NT2/D1 (cell line): ENCODE measurements at regions not wholly inside any gene's neighbourhood (a gene's known extent, or its start where the extent isn't known, plus 50 kb on each side); places are given as distances from the start of the nearest gene placed in this dataset.

ENCODE experiments used
- DNase-seq: peaks from one replicate; pipeline ENCODE4 v3.0.0-alpha.2; 2011; ENCODE audit warnings: low read depth, low spot score
- H3K27me3 ChIP-seq: 2 replicates; pipeline ENCODE4 v1.6.0; 2011; ENCODE audit warnings: mild to moderate bottlenecking; ENCODE audit not compliant: insufficient read length, insufficient read depth
- H3K36me3 ChIP-seq: 2 replicates; pipeline ENCODE4 v1.6.1; 2011; ENCODE audit warnings: mild to moderate bottlenecking, low read length, mixed read lengths; ENCODE audit not compliant: insufficient read depth, insufficient read length
- H3K4me1 ChIP-seq: 2 replicates; pipeline ENCODE4 v1.5.1; 2011; ENCODE audit not compliant: insufficient read depth, insufficient read length
- H3K4me3 ChIP-seq: 2 replicates; pipeline ENCODE4 v1.5.1; 2011; ENCODE audit warnings: low read depth; ENCODE audit not compliant: insufficient read length
- H3K9ac ChIP-seq: 2 replicates; pipeline ENCODE4 v1.6.0; 2011; ENCODE audit warnings: low read depth; ENCODE audit not compliant: insufficient read length
- H3K9me3 ChIP-seq: 2 replicates; pipeline ENCODE4 v1.5.1; 2011; ENCODE audit warnings: mild to moderate bottlenecking, low read length; ENCODE audit not compliant: insufficient read depth
- SUZ12 ChIP-seq: IDR thresholded peaks from 2 replicates; pipeline ENCODE4 v1.6.1; 2011; ENCODE audit not compliant: insufficient read length, insufficient read depth; ENCODE audit errors: extremely low read depth
- YY1 ChIP-seq: IDR thresholded peaks from 2 replicates; pipeline ENCODE4 v1.6.1; 2011; ENCODE audit not compliant: insufficient read length, insufficient read depth
- ZNF274 ChIP-seq: IDR thresholded peaks from 2 replicates; pipeline ENCODE4 v1.6.1; 2011; ENCODE audit warnings: mild to moderate bottlenecking, low read depth, low read length

DNA sequence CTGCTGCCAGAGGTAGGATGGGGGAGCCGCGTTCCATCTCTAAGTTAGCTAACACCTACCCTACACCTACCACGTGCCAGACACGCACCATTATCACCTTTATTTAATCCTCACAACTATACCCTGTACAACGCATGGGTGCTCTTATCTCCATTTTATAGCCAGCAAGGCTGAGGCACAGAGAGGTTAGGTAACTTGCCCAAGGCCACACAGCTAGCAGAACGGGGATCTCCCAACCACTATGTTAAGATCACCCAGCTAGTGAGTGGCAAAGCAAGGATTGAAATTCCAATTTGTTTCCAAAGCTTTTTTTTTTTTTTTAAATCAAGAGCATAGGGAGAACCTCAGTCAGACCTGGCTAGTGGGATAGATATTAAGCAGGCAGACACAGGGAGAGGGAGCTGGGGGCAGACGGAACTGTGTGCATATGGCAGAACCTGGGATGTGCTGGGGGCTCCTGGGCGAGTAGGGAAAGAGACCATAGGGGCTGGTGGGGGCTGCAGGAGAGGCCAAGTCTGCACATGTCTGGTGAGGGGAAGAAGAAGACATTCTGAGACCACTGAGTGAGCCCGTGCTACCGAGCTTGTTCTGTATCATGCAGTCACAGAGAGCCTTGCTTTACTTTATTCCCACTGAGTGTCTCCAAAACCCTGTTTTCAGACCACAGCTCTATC, 196.3 kb upstream of the TPM1 start:
- peaks cover 9% of the 10 kb centered on the region; the same call in 1 of the 2 replicates for H3K9me3 ChIP-seq
- H3K4me3 ChIP-seq: no peak overlapping the region
- peaks cover 18% of the 10 kb centered on the region for H3K4me1 ChIP-seq
- peak overlapping the region; percentile 65 for H3K9ac ChIP-seq
- H3K36me3 ChIP-seq: peaks cover 5% of the 10 kb centered on the region
- no peak for TF ChIP-seq SUZ12
- no peak for TF ChIP-seq ZNF274
- TF ChIP-seq YY1: no peak
- no peak for DNase-seq
- H3K27me3 ChIP-seq: no peaks in the 10 kb centered on the region

DNA sequence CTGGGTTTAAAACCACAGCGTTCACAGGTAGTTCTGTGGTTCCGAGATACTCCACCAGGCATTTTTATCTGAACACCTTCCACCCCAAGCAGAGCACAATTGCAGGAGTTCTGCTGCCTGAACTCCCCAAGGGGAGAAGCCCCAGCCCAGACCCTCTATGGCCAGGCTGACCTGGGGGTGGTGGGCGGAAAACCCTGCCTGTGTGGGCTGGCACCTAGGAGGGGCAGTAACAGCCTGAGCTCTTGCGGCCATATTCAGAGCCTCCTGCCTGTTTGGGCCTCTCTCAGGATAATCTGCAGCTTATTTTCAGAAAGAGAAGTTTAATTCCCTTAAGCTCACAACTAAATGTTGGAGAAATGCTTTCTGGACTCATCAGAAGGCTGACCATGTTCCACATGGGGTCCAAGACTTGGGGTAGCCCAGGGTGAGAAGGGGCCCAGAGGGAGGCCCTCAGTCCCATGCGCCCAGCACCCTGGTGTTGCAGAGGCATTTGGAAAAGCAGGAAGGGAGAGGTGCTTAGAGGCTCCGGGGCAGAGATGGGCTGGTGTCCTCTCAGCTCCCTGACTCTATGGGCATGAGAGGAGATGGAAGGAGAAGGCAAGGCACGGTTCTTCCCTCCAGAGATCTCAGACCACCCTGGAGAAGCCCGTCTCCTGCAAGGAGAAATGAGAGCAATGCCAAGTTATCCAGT, 195.6 kb upstream of the TPM1 start:
- peaks cover 9% of the 10 kb centered on the region; the same call in 1 of the 2 replicates for H3K9me3 ChIP-seq
- H3K9ac ChIP-seq: peak overlapping the region; percentile 65
- no peak for TF ChIP-seq YY1
- TF ChIP-seq ZNF274: no peak
- TF ChIP-seq SUZ12: no peak
- H3K36me3 ChIP-seq: peaks cover 5% of the 10 kb centered on the region
- no peaks in the 10 kb centered on the region for H3K27me3 ChIP-seq
- H3K4me1 ChIP-seq: peaks cover 18% of the 10 kb centered on the region
- no peak for DNase-seq
- H3K4me3 ChIP-seq: no peak overlapping the region

DNA sequence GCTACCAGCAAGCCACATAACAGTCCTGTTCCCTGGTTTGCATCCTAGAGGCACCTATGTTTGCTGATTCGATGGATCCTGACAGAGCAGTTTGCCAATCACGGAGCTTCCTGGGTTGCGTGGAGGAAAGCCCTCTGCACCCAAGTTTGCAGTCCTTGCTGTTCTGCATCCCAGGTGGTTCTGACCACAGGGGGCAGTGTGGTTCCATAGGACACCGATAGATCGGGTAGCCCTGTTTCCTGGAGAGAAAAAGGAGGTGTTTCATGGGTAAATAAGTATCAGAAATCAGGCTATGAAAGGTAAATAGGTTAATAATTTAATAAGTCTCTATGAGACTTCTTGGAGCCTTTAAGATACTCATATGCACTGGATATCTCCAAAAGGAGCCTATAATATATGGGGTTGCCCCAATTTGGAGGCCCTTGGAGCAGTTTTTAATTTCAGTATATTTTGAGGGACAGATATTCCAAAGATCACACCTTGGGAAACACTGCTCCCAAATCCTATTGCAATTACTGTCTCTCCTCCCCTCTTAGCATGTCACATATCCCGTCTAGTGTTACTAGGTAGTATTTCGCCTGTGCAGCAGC, 194.6 kb upstream of the TPM1 start:
- TF ChIP-seq SUZ12 (no peak), YY1 (no peak), ZNF274 (no peak)
- peaks cover 18% of the 10 kb centered on the region for H3K4me1 ChIP-seq
- H3K4me3 ChIP-seq: no peak overlapping the region
- no peaks in the 10 kb centered on the region for H3K27me3 ChIP-seq
- DNase-seq: peak; percentile 78
- peaks cover 5% of the 10 kb centered on the region for H3K36me3 ChIP-seq
- H3K9me3 ChIP-seq: peaks cover 9% of the 10 kb centered on the region; the same call in 1 of the 2 replicates
- H3K9ac ChIP-seq: peak overlapping the region; percentile 7

DNA sequence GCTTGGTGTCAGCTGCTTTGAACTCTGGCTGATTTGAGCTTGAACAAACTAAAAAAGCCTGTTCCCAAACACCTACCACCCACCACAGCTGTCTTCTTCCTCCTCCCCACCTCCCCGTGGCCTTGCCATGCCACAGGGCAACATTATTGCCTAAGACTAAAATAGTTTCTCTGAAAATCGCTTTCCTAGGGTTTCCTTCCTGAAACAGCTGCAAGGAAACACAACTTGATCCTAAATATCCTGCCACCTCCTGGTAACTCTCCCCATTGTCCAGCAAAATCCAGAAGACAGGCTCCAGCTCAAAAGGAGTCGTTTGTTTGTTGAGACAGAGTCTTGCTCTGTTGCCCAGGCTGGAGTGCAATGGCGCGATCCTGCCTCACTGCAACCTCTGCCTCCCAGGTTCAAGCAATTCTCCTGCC, 193.9 kb upstream of the TPM1 start:
- H3K9ac ChIP-seq: peak overlapping the region; percentile 7
- H3K9me3 ChIP-seq: peaks cover 9% of the 10 kb centered on the region; the same call in 1 of the 2 replicates
- no peak for TF ChIP-seq ZNF274
- no peak for TF ChIP-seq SUZ12
- TF ChIP-seq YY1: no peak
- DNase-seq: no peak
- H3K27me3 ChIP-seq: no peaks in the 10 kb centered on the region
- H3K36me3 ChIP-seq: peaks cover under 1% of the 10 kb centered on the region
- no peak overlapping the region for H3K4me3 ChIP-seq
- peaks cover 18% of the 10 kb centered on the region for H3K4me1 ChIP-seq

DNA sequence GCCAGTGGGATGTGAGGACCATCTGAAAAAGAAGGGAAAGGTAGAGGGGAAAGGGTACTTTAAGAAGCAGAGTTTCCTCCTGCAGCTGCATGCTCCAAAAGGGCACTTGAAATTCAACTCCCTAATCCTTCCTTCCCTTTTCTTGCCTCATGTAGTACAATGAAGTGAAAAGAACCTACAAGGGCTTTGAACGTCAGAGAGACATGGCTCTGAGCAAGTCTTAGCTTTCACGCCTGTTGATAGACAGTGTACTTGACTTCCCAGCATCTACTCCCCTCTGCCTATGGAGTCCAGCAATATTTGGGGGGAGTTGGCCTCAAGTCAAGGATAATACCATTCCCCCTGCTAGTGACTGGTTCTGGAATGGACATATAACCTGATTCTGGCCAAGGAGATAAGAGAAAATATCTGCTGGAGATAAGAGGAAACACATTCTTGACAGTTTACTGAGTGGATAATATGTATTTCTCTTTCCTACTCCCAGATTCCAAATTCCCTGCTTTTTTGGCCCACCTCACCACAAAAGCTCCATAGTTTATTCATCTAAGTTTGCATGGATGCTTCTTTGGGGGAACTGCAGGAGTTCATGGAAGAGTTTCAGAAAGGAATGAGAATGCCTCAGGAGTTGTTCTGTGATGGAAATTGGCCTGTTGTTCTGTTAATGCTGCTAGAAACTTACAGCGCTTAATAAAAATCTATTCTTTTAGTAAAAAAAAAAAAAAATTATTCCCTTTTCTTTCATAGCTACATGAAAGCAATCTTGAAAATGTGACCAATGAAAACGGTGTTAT, 193.0 kb upstream of the TPM1 start:
- H3K9me3 ChIP-seq: peaks cover 9% of the 10 kb centered on the region; the same call in 1 of the 2 replicates

DNA sequence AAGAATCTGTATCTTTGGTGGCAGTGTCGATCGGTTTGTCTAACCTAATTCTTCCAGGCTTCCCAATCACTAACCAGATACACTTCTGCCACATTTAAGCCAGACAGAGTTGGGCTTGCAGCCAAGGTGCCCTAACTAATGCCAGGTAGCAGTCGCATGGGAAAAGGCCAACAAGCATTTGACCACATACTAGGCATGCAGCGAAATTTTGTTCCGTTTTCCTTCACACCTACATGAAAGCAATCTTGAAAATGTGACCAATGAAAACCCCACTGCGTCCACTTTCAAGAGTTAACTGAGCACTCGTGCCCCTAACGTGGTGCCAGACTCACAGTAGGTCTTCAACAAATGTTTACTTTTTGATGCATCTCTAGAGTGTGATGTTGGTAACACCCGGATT, 192.2 kb upstream of the TPM1 start:
- Histone ChIP-seq H3K4me3 (no peak overlapping the region), H3K27me3 (no peaks in the 10 kb centered on the region), H3K36me3 (no peaks in the 10 kb centered on the region), H3K4me1 (peaks cover 19% of the 10 kb centered on the region), H3K9me3 (peaks cover 9% of the 10 kb centered on the region; the same call in 1 of the 2 replicates), H3K9ac (no peak overlapping the region)
- no peak for DNase-seq
- TF ChIP-seq YY1 (no peak), SUZ12 (no peak), ZNF274 (no peak)

More for the DNA sequence above, 193.0 kb upstream of the TPM1 start:
- no peak overlapping the region for H3K9ac ChIP-seq
- H3K36me3 ChIP-seq: no peaks in the 10 kb centered on the region
- peak; percentile 75 for DNase-seq
- no peaks in the 10 kb centered on the region for H3K27me3 ChIP-seq
- peaks cover 21% of the 10 kb centered on the region for H3K4me1 ChIP-seq
- no peak overlapping the region for H3K4me3 ChIP-seq
- TF ChIP-seq YY1 (no peak), SUZ12 (no peak), ZNF274 (no peak)
